ENCODE measurements at regions not wholly inside any gene's neighbourhood (a gene's known extent, or its start where the extent isn't known, plus 50 kb on each side); places are given as distances from the start of the nearest gene placed in this dataset.

DNA sequence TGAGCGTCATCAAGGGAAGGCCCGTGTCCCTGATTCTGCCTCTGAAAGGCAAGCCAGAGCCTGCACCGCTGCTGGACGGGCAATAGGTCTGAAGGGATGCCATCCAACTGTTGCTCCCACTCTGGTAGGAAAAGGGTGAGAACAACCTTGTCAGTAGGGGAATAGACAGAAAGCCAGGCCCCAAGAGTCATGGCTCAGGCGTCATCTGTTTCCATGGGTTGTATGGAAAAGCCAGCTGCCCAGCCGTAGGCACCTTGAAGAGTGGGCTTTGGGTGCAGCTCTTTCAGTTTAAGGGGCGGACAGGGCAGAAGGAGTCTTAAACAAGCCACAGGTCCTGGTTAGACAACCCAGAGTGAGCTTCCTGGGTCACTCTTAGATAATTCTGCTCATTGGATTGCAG, 66.5 kb downstream of the RNF6 start:
- TF ChIP-seq, protein P1, sequence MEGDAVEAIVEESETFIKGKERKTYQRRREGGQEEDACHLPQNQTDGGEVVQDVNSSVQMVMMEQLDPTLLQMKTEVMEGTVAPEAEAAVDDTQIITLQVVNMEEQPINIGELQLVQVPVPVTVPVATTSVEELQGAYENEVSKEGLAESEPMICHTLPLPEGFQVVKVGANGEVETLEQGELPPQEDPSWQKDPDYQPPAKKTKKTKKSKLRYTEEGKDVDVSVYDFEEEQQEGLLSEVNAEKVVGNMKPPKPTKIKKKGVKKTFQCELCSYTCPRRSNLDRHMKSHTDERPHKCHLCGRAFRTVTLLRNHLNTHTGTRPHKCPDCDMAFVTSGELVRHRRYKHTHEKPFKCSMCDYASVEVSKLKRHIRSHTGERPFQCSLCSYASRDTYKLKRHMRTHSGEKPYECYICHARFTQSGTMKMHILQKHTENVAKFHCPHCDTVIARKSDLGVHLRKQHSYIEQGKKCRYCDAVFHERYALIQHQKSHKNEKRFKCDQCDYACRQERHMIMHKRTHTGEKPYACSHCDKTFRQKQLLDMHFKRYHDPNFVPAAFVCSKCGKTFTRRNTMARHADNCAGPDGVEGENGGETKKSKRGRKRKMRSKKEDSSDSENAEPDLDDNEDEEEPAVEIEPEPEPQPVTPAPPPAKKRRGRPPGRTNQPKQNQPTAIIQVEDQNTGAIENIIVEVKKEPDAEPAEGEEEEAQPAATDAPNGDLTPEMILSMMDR (conservative IDR thresholded peaks at IDR 0.05; ENCODE audit: low read depth, low read length): no peak
- DNase-seq (ENCODE audit: low read depth): no peak

DNA sequence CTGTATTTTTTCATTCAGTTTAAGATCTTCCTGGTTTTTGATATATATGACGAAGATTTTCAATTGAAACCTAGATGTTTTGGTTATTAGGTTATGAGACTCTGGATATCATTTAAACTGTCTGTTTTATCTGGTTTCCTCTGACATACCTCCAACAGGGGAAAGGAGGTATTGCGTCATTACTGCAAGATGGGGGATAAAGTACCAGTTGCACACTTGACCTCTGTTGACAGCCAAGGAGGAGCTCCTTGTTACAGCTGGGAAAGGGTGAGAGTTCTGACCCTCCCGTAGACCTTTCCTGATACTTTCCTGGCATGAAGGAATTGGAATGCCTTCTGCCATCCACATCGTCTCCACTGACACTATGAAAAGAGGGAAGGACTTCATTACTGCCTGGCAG, 82.0 kb upstream of the SHISA2 start:
- no peak for DNase-seq (ENCODE audit: low read depth)
- TF ChIP-seq, protein P1 (conservative IDR thresholded peaks at IDR 0.05; ENCODE audit: low read depth, low read length): no peak

More for the DNA sequence above, 66.5 kb downstream of the RNF6 start:
- H3K4me3 ChIP-seq (ENCODE audit: low read length): no peak overlapping the region

DNA sequence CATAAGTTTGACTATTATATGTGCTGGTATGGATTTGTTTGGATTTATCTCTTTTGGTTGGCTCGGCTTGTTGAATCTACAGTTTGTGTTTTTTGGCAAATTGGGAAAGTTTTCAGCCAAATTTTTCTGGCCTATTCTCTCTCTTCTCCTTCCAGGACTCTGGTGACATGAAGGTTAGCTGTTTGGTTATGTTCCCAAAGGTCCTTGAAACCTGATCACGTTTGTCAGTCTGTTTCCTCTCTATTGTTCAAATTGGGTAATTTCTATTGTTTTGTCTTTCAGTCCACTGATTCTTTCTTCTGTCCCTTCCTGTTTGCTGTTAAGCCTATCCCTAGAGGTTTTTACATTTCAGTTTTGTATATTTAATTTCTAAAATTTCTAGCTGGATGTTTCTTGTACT, 81.5 kb upstream of the SHISA2 start:
- no peak overlapping the region for H3K4me3 ChIP-seq (ENCODE audit: low read length)
- TF ChIP-seq, protein P1 (conservative IDR thresholded peaks at IDR 0.05; ENCODE audit: low read depth, low read length): no peak
- no peak for DNase-seq (ENCODE audit: low read depth)

More for the DNA sequence above, 82.0 kb upstream of the SHISA2 start:
- H3K4me3 ChIP-seq (ENCODE audit: low read length): no peak overlapping the region

GRCh38 chr13:26132756-26133155, 80.9 kb upstream of the SHISA2 start:
- H3K4me3 ChIP-seq (ENCODE audit: low read length): no peak overlapping the region
- no peak for DNase-seq (ENCODE audit: low read depth)
- TF ChIP-seq, protein P1 (conservative IDR thresholded peaks at IDR 0.05; ENCODE audit: low read depth, low read length): peak; percentile 16

- no peak for DNase-seq (ENCODE audit: low read depth)
- TF ChIP-seq, protein P1 (conservative IDR thresholded peaks at IDR 0.05; ENCODE audit: low read depth, low read length): no peak
- no peak overlapping the region for H3K4me3 ChIP-seq (ENCODE audit: low read length)
Observed at GRCh38 chr13:26128676-26129075, 76.9 kb upstream of the SHISA2 start.

DNA sequence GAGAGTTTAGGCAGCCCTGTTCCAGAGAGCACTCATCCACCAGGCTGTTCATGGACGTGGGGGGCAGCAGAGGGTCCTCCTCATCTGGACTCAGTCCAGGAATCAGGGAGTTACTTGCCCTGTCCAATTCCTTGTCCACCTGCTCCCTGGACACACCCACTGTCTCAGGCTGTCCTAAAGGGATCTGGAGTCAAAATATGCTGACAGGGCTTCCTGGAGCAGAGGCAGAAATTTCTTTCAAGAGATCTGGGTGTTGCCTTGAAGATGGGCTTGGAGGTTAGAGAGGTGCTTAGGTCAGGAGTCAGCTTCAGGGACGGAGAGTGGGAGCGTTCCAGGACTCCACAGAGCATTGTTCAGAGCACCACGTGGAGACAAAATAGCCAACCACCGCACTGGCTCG, 65.8 kb upstream of the SHISA2 start:
- H3K4me3 ChIP-seq (ENCODE audit: low read length): no peak overlapping the region
- no peak for DNase-seq (ENCODE audit: low read depth)
- TF ChIP-seq, protein P1 (conservative IDR thresholded peaks at IDR 0.05; ENCODE audit: low read depth, low read length): no peak

DNA sequence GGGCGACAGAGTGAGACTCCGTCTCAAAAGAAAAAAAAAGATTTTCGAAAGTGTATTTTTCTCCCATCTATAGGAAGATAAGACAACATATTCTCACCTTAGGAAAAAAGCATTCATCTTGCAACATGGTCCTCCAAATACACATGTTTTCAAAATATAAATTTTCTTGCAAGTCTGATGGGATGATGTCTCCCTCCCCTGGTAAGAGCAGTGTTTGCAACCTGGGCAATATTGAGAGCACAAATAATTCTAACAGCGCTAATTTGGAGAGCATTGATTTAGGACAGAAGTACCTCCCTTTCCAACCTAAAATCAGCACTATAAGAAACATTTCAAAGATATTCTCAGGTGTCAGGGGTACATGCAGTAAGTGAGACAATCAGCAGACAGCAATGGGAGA, 61.0 kb upstream of the SHISA2 start:
- TF ChIP-seq, protein P1 (conservative IDR thresholded peaks at IDR 0.05; ENCODE audit: low read depth, low read length): peak; percentile 34
- DNase-seq (ENCODE audit: low read depth): no peak
- no peak overlapping the region for H3K4me3 ChIP-seq (ENCODE audit: low read length)

Measured in retinal pigment epithelial cell (primary cell).